ENCODE measurements at regions not wholly inside any gene's neighbourhood (a gene's known extent, or its start where the extent isn't known, plus 50 kb on each side); places are given as distances from the start of the nearest gene placed in this dataset.

DNA sequence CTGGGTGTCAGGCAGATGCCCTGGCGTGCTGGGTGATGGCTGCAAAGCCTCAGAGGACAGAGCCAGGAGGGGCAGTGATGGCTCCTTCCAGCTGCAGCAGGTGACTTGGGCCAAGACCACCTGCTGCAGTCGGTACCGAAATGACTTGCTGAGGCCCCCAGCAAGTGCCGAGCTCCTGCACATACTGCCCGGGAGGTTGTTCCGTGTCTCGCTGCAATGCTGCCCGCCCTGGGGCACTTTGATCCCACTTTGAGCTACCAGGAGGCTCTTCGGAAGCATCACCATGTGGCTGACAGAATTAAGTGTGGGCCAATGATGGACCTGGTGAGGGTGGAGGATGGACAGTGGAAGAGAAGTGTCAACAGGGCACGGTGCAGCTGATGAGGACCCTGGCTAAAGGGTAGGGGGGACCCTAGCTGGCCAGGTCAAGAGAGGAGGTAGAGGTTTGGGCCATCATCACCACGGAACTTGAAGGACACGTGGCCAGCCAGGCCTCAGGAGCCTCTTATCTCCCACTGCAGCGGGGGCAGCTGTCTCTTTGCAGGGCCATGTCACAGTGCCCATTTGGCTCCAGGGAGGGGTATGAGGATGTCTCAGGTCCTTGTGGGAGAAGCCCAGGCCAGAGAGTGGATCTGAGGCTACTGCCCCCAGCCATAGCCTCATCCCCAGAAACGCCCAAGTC, 51.1 kb upstream of the NANOS1 start:
- H3K4me3 Mint-ChIP-seq, result no peak overlapping the region
- DNase-seq, result no peak
- TF ChIP-seq CTCF (IDR thresholded peaks at IDR 0.05), result no peak
- H3K27ac Mint-ChIP-seq, result no peak overlapping the region
- H3K36me3 Mint-ChIP-seq (ENCODE audit: low read depth), result peaks cover 8% of the 10 kb centered on the region
- peaks cover 12% of the 10 kb centered on the region for H3K27me3 Mint-ChIP-seq (ENCODE audit: low read depth, poor library complexity)
- H3K4me1 Mint-ChIP-seq, result peaks cover 28% of the 10 kb centered on the region
- H3K9me3 Mint-ChIP-seq, result peaks cover 24% of the 10 kb centered on the region

GRCh38 chr10:118978998-118979350, 50.5 kb upstream of the NANOS1 start:
- Mint-ChIP-seq H3K27ac (no peak overlapping the region), H3K36me3 (ENCODE audit: low read depth) (peaks cover 5% of the 10 kb centered on the region), H3K4me3 (no peak overlapping the region), H3K4me1 (peaks cover 30% of the 10 kb centered on the region), H3K27me3 (ENCODE audit: low read depth, poor library complexity) (peaks cover 9% of the 10 kb centered on the region), H3K9me3 (peaks cover 20% of the 10 kb centered on the region)
- DNase-seq, result no peak
- no peak for TF ChIP-seq CTCF (IDR thresholded peaks at IDR 0.05)

DNA sequence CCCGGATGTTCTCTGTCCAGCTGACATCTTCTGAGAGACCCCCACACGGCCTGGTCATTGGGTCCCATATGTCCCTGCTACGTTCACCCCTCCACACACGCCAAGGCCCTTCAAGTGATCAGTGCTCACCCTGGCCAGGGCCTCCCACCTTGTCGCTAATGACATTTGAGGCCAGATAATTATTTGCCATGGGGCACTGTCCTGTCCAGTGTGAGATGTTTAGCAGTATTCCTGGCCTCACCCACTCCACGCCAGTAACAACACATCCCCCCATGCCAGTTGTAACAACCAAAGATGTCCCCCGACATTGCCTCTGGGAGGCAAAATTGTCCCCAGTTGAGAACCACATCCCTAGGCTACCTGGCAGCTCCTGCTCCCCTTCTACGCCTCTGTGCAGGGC, 49.9 kb upstream of the NANOS1 start:
- Mint-ChIP-seq H3K27ac (no peak overlapping the region), H3K36me3 (ENCODE audit: low read depth) (peaks cover 5% of the 10 kb centered on the region), H3K4me3 (no peak overlapping the region), H3K9me3 (peaks cover 23% of the 10 kb centered on the region), H3K4me1 (peaks cover 30% of the 10 kb centered on the region), H3K27me3 (ENCODE audit: low read depth, poor library complexity) (peaks cover 9% of the 10 kb centered on the region)
- no peak for DNase-seq
- no peak for TF ChIP-seq CTCF (IDR thresholded peaks at IDR 0.05)
